ENCODE measurements at regions not wholly inside any gene's neighbourhood (a gene's known extent, or its start where the extent isn't known, plus 50 kb on each side); places are given as distances from the start of the nearest gene placed in this dataset.

DNA sequence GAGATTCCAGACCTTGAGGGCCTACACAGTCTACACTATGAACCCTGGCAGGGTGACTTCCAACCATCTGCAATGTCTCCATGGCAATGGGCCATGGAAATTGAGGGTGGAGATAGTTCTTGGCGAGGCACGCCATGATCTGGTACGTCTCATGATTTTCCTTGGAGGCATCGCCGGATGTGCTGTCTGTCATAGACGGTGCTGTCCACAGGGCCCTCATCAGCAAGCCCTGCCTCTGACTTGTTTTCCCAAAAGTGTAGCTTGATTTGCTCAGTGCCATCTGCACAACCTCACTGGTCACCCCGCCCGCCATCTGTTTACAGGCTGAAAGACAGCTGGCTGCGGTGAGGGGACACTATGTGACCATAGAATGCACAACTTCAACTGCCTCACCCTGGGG is 73.5 kb downstream of the BOD1 start:
- TF ChIP-seq POLR2AphosphoS5 (IDR thresholded peaks at IDR 0.05) = no peak
- TF ChIP-seq, protein P1, sequence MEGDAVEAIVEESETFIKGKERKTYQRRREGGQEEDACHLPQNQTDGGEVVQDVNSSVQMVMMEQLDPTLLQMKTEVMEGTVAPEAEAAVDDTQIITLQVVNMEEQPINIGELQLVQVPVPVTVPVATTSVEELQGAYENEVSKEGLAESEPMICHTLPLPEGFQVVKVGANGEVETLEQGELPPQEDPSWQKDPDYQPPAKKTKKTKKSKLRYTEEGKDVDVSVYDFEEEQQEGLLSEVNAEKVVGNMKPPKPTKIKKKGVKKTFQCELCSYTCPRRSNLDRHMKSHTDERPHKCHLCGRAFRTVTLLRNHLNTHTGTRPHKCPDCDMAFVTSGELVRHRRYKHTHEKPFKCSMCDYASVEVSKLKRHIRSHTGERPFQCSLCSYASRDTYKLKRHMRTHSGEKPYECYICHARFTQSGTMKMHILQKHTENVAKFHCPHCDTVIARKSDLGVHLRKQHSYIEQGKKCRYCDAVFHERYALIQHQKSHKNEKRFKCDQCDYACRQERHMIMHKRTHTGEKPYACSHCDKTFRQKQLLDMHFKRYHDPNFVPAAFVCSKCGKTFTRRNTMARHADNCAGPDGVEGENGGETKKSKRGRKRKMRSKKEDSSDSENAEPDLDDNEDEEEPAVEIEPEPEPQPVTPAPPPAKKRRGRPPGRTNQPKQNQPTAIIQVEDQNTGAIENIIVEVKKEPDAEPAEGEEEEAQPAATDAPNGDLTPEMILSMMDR (IDR thresholded peaks at IDR 0.05) = no peak
- TF ChIP-seq POLR2A (IDR thresholded peaks at IDR 0.05) = no peak
